ENCODE measurements at regions not wholly inside any gene's neighbourhood (a gene's known extent, or its start where the extent isn't known, plus 50 kb on each side); places are given as distances from the start of the nearest gene placed in this dataset.
"Not testable (repeated sequence)": the region's sequence is repeated elsewhere in the genome, so short reads cannot be mapped to it uniquely, and the experiment has no call there.

DNA sequence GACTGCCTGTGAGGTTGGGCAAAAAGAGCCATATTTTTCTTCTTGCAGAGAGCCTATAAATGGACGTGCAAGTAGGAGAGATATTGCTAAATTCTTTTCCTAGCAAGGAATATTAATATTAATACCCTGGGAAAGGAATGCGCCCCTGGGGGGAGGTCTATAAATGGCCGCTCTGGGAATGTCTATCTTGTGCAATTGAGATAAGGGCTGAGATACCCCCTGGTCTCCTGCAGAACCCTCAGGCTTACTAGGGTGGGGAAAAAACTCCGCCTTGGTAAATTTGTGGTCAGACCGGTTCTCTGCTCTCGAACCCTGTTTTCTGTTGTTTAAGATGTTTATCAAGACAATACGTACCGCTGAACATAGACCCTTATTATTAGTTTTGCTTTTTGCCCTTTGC lies 157.8 kb downstream of the IER5 start:
- H3K79me1 ChIP-seq (ENCODE audit: low read depth in 1 of 2, low read length in 2 of 2); H3K56ac ChIP-seq (ENCODE audit: extremely low read depth, insufficient read depth, low read length); H3K4me1 ChIP-seq (ENCODE audit: control insufficient read depth, insufficient read depth, low read length); H4K20me1 ChIP-seq (ENCODE audit: insufficient read depth, low read length); H4K5ac ChIP-seq (ENCODE audit: low read depth, low read length); H2AK5ac ChIP-seq (ENCODE audit: low read depth, low read length); H3K36me3 ChIP-seq (ENCODE audit: control insufficient read depth, insufficient read depth, low read length); H3K27ac ChIP-seq (ENCODE audit: insufficient read depth, low read length); DNase-seq; H2AFZ ChIP-seq (replicated peaks; ENCODE audit: low read length, poor library complexity); H2BK120ac ChIP-seq (ENCODE audit: low read depth, low read length); H3K14ac ChIP-seq (replicated peaks; ENCODE audit: low read depth, low read length); H3K9ac ChIP-seq (ENCODE audit: low read depth, low read length); H3K18ac ChIP-seq (ENCODE audit: low read depth, low read length); H2AK9ac ChIP-seq (replicated peaks; ENCODE audit: low read depth, low read length, poor library complexity); H3K27me3 ChIP-seq (ENCODE audit: control insufficient read depth, insufficient read depth, low read length); H2BK5ac ChIP-seq (ENCODE audit: low read depth, low read length, poor library complexity, severe bottlenecking); H3K9me3 ChIP-seq (ENCODE audit: control insufficient read depth, insufficient read depth, low read length); H3K23ac ChIP-seq (ENCODE audit: low read depth, low read length); dilution Hi-C loops (cut with HindIII; ENCODE audit: low sequenced_read_pairs, unreplicated experiment); H4K8ac ChIP-seq (ENCODE audit: low read depth in 2 of 2, low read length in 2 of 2); H2BK15ac ChIP-seq (ENCODE audit: low read depth, low read length); H3K4me2 ChIP-seq (ENCODE audit: low read depth, low read length); H4K91ac ChIP-seq (ENCODE audit: insufficient read depth, low read depth, low read length); H3K4me3 ChIP-seq (ENCODE audit: insufficient read depth, low read depth, low read length); intact Hi-C loops (cut with micrococcal nuclease); H3K4ac ChIP-seq (ENCODE audit: low read depth, low read length); BruUV-seq (replicated peaks); in situ Hi-C loops (cut with MboI; ENCODE audit: low sequenced_read_pairs); H2BK20ac ChIP-seq (ENCODE audit: low read depth, low read length); H3K9me1 ChIP-seq (ENCODE audit: insufficient read depth, low read length); CTCF ChIA-PET; ATAC-seq (ENCODE audit: low read depth); POLR2A ChIA-PET (ENCODE audit: unreplicated experiment): not testable (repeated sequence)
- WGBS, 2 experiments (ENCODE audit: extremely low coverage in 2 of 2, insufficient read length in 1 of 2): no CpG with 5 or more reads among the region's 8 CpGs

DNA sequence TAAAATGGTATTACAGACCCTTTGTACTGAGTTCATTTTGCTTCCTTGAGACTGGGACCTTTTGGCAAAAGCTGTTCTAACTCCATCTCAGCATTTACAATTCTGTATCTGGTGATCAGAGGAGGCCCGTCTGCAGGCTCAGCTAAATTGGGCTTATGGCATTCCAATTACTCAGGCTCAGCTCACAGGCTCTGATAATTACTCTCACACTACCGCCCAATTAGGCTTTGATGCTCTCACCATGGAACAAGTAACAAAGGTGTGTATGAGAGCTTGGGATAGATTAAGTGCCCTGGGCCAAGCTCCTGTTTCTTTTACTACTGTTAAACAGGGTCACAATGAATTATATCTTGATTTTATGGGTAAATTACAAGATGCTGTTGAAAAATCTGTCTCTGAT lies 159.9 kb downstream of the IER5 start:
- H4K91ac ChIP-seq (ENCODE audit: insufficient read depth, low read depth, low read length); POLR2A ChIA-PET (ENCODE audit: unreplicated experiment); in situ Hi-C loops (cut with MboI; ENCODE audit: low sequenced_read_pairs); H4K20me1 ChIP-seq (ENCODE audit: insufficient read depth, low read length); H3K14ac ChIP-seq (replicated peaks; ENCODE audit: low read depth, low read length); H3K9me3 ChIP-seq (ENCODE audit: control insufficient read depth, insufficient read depth, low read length); H4K8ac ChIP-seq (ENCODE audit: low read depth in 2 of 2, low read length in 2 of 2); H3K27ac ChIP-seq (ENCODE audit: insufficient read depth, low read length); H3K79me1 ChIP-seq (ENCODE audit: low read depth in 1 of 2, low read length in 2 of 2); H2BK20ac ChIP-seq (ENCODE audit: low read depth, low read length); H3K27me3 ChIP-seq (ENCODE audit: control insufficient read depth, insufficient read depth, low read length); H2AFZ ChIP-seq (replicated peaks; ENCODE audit: low read length, poor library complexity); H2BK15ac ChIP-seq (ENCODE audit: low read depth, low read length); H3K4ac ChIP-seq (ENCODE audit: low read depth, low read length); H3K4me3 ChIP-seq (ENCODE audit: insufficient read depth, low read depth, low read length); BruUV-seq (replicated peaks); H3K23ac ChIP-seq (ENCODE audit: low read depth, low read length); H3K9ac ChIP-seq (ENCODE audit: low read depth, low read length); H3K4me2 ChIP-seq (ENCODE audit: low read depth, low read length); H3K36me3 ChIP-seq (ENCODE audit: control insufficient read depth, insufficient read depth, low read length); H2BK5ac ChIP-seq (ENCODE audit: low read depth, low read length, poor library complexity, severe bottlenecking); H3K18ac ChIP-seq (ENCODE audit: low read depth, low read length); H2BK120ac ChIP-seq (ENCODE audit: low read depth, low read length); H4K5ac ChIP-seq (ENCODE audit: low read depth, low read length); CTCF ChIA-PET; DNase-seq; H3K4me1 ChIP-seq (ENCODE audit: control insufficient read depth, insufficient read depth, low read length); H3K56ac ChIP-seq (ENCODE audit: extremely low read depth, insufficient read depth, low read length); H2AK5ac ChIP-seq (ENCODE audit: low read depth, low read length); dilution Hi-C loops (cut with HindIII; ENCODE audit: low sequenced_read_pairs, unreplicated experiment); H2AK9ac ChIP-seq (replicated peaks; ENCODE audit: low read depth, low read length, poor library complexity); intact Hi-C loops (cut with micrococcal nuclease); H3K9me1 ChIP-seq (ENCODE audit: insufficient read depth, low read length); ATAC-seq (ENCODE audit: low read depth): not testable (repeated sequence)
- WGBS, 2 experiments (ENCODE audit: extremely low coverage in 2 of 2, insufficient read length in 1 of 2): no CpG with 5 or more reads among the region's 2 CpGs

Measured in IMR-90 (cell line).